NCI-H1436 treated with DMSO at 0.1 percent for 48 hours (cell line): ENCODE measurements at regions not wholly inside any gene's neighbourhood (a gene's known extent, or its start where the extent isn't known, plus 50 kb on each side); places are given as distances from the start of the nearest gene placed in this dataset.
"Not testable (repeated sequence)": the region's sequence is repeated elsewhere in the genome, so short reads cannot be mapped to it uniquely, and the experiment has no call there.

Experiments used
- DNase-seq: peaks from one replicate; lab custom pipeline; 2025; lab: John Stamatoyannopoulos, UW

GRCh38 chr16:35170061-35170460, 1710.6 kb downstream of the TP53TG3F start:
- DNase-seq: not testable (repeated sequence)

- DNase-seq: no peak
Observed at GRCh38 chr16:35170610-35171009, 1711.2 kb downstream of the TP53TG3F start.

- DNase-seq: no peak
Observed at GRCh38 chr16:35171106-35171505, 1711.7 kb downstream of the TP53TG3F start.

GRCh38 chr16:35173295-35173694, 1713.9 kb downstream of the TP53TG3F start:
- DNase-seq: no peak

GRCh38 chr16:35174016-35174415, 1714.6 kb downstream of the TP53TG3F start:
- DNase-seq: no peak

GRCh38 chr16:35176449-35176848, 1717.0 kb downstream of the TP53TG3F start:
- DNase-seq: no peak

- no peak for DNase-seq
Observed at GRCh38 chr16:35177851-35178250, 1718.4 kb downstream of the TP53TG3F start.

- DNase-seq: no peak
Observed at GRCh38 chr16:35180970-35181369, 1721.6 kb downstream of the TP53TG3F start.

- DNase-seq: no peak
Observed at GRCh38 chr16:35181422-35182030, 1722.1 kb downstream of the TP53TG3F start.

GRCh38 chr16:35182043-35182677, 1722.7 kb downstream of the TP53TG3F start:
- no peak for DNase-seq

GRCh38 chr16:35182943-35183550, 1723.6 kb downstream of the TP53TG3F start:
- no peak for DNase-seq

GRCh38 chr16:35184356-35184870, 1725.0 kb downstream of the TP53TG3F start:
- no peak for DNase-seq

GRCh38 chr16:35185366-35186044, 1726.1 kb downstream of the TP53TG3F start:
- DNase-seq: no peak

- DNase-seq: no peak
Observed at GRCh38 chr16:35186045-35186759, 1726.8 kb downstream of the TP53TG3F start.

- DNase-seq: no peak
Observed at GRCh38 chr16:35187665-35188225, 1728.3 kb downstream of the TP53TG3F start.

GRCh38 chr16:35188288-35189155, 1729.1 kb downstream of the TP53TG3F start:
- DNase-seq: no peak

- no peak for DNase-seq
Observed at GRCh38 chr16:35192993-35193392, 1733.6 kb downstream of the TP53TG3F start.

- no peak for DNase-seq
Observed at GRCh38 chr16:35193956-35194355, 1734.5 kb downstream of the TP53TG3F start.

- DNase-seq: no peak
Observed at GRCh38 chr16:35194681-35195080, 1735.3 kb downstream of the TP53TG3F start.

- no peak for DNase-seq
Observed at GRCh38 chr16:35195173-35195863, 1735.9 kb downstream of the TP53TG3F start.
